GM18858 (cell line): ENCODE measurements at regions not wholly inside any gene's neighbourhood (a gene's known extent, or its start where the extent isn't known, plus 50 kb on each side); places are given as distances from the start of the nearest gene placed in this dataset.

Experiments used
- ATAC-seq: cut with Tn5 transposase; IDR thresholded peaks from one replicate; pipeline ENCODE4 v1.9.1; 2021; ENCODE audit not compliant: unreplicated experiment

DNA sequence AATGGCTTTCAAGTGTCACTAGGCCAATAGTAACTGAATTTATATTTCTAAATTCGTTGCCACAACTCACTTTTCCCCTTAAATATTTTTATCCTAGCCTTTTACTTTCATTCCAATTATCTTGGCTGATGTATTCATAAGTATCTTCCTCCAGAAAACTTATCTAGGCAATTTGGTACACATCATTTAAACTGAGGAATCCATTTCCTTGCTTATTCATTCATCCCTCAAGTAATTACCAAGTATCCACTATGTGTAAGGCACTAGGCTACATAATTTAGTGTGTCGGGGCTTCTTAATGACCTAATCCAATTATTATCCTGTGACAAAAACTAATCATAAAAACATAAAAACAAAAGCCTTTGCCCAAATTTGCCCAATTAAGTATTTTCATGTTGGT is 258.3 kb upstream of the TCF21 start:
- no peak for ATAC-seq

DNA sequence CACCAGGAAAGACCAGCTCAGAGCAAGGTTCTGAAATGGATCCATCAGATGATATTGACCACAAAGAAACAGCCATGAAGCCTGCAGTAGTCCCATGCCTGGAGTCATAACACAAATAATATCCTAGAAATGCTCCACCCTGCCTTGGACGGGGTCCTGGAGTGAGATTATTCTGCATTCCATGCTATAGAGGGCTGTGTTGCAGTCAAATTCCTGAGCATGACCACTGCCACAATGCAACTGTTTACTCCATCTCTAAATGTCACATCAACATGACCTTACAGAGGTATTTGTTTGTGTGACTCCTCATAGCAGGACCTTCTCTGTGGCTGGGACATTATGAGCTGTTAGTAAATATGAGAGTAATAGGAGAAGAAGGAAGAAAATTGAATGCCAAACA is 257.5 kb upstream of the TCF21 start:
- ATAC-seq = no peak

DNA sequence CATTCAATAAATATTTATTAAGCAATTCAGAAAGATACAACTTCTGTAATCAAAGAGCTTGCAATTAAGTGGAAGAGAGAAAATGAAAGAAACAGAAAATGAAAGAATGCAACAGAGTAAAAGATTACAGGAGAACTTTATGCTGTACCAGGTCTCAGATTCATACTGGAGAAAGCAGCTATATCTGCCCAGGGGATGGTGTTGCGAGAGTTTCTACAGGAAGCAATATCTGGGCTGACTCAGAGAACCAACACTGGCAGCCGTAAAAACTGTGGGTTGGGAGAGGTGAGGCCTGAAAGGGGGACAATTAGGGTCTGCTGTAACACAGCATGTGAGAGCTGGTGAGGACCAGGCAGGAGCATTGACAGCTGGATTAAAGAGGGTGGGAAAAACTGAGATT is 256.7 kb upstream of the TCF21 start:
- ATAC-seq = no peak

DNA sequence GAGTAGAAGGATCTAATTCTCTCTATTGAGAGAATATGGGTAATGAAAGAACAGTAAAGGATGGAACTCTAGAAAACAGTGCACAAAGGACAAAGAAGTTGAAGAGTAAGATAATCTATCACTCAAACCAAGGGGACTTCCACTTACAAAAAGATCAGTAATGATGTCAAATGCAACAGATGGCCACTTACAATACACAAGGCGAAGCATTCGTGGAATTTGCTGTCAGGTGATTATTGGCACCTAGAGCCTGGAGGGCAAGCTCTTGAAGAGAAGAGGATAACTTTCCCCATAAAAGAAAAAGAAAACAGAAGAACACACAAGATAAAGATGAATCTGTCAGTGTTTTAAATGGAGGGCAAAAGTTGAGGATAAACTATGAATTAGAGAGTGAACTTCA is 256.0 kb upstream of the TCF21 start:
- no peak for ATAC-seq

DNA sequence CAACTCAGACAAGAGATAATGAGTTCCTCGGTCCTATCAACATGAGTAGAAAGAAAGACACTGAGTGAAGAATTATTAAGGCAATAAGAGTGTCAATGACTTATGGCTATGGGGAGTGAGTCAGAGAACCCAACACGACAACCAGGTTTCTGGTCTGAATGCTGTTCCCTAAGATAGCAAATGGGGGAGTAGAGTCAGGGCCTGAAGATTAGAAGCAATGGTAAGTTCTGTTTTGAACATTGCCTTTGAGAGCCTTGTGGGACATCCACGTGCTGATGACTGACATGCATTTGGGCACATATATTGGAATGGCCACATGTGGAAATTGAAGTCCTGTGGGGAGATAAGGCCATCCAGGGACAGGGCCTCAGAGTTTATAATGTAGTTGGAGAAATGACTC is 254.4 kb upstream of the TCF21 start:
- no peak for ATAC-seq

DNA sequence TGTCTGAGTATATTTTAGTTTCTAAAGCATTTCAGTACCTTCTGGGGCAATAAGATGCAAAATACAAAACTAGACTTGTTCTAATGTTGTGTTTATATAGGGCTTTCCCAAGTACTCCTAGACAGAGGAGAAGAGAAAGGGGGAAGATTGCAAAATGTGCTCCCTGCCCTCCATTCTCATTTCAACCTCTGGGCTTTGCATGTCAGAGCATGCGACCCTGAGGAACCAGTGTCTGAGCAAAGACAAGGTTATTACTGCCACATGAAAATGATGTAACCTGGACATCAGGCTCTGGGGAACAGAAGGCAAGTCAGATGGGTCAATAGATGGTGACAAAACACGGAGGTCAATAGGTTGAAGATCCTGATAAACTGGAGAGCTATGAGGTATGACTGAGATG is 253.5 kb upstream of the TCF21 start:
- no peak for ATAC-seq

DNA sequence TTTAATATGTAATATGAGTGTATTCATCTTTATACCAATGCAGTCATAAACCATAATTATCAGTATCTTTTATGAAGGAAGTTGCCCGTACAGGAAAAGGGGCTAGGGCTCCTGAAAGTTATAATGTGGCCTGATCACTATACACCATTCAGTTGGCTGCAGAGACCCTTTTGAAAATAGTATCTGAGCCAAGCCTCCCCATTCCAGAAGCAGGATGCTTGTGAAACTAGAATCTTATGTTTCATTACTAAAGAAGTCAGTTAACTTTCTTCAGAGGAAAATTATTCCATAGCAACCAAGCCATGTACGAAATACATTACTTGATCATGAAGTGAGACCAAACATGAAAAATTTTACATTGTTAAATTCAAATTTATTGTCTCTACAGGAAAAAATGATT is 251.5 kb upstream of the TCF21 start:
- no peak for ATAC-seq

DNA sequence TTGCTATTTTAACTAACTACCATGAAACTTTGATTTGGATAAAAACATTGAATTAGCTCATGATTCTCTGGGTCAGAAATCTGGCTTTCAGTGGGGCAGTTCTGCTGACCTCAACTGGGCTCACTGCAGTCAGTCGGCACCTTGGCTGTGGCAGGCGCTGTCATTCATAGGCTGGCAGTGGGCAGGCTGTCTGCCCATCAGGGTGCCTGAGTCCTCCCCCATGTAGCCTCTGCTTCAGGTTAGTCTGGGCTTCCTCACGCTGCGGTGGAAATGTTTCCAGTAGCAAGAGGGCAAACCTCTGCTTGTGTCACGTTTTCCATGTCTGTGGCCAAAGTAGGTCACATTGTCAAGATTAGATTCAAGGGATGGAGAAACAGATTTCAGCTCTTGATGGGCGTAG is 251.0 kb upstream of the TCF21 start:
- no peak for ATAC-seq

DNA sequence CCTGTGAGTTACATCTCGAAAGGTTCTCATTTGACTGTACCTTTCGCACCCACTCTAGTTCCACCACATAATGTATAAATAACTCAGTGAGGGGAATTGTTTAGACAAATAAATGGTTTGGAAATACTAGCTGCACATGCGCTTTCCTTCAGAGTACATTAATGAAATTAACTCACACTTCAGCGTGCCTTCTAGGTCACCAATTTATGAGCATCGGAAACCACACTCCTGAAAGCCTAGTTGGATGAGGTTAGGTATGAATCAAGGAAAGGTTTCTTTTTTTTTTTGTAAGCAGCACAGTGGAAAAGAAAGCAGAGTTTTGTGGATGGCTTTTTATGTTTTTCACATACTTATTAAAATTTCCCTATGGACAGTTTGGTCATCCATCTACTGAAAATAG is 247.8 kb upstream of the TCF21 start:
- ATAC-seq = no peak

DNA sequence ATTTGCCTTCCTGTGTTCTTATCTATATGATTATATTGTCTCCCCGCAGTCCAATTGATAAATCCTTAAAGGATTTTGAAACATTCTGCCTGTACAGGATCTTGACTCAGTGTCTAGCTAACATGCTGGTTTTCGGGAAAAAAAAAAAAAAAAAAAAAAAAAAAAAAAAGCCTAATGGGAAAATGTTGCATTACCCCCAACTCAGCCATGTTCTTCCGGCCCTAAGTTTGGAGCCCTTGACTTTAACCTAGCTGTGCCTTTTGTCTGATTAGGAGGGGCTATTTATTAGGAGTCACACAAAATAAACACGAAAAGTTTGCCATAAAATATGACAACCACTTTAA is 244.4 kb upstream of the TCF21 start:
- no peak for ATAC-seq

DNA sequence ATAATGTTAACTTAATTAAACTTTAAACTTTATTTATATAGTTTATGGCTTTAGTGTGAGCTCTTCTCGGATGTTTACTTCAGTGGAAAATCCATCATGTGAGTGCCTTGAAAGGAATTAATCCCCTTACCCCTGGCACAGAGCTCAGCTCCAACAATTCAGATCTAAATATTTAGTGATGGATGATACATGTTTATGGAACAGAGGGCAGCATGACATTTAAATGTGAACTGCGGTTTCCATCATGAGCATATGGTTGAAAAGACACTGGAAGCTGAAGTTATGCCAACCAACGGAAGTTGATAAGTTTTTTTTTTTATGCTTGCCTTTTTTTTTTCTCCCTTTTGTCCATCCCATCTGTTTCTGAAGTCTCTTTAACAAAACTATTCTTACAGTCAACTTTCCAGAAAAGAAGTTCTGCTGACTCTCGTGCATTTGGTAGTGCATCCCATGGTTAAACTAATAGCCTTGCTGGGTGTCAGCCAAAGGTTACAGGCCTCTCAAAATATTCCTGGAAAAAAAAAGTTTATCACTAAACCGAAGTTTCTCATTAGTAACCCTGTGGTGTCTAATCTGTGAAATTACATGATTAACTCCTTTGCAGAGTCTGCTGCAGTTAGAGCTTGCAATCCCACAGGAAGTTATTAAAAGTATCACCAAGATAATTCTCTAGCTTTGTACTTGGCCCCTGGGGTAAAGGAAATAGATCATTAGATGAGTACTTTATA is 243.9 kb upstream of the TCF21 start:
- ATAC-seq = no peak

DNA sequence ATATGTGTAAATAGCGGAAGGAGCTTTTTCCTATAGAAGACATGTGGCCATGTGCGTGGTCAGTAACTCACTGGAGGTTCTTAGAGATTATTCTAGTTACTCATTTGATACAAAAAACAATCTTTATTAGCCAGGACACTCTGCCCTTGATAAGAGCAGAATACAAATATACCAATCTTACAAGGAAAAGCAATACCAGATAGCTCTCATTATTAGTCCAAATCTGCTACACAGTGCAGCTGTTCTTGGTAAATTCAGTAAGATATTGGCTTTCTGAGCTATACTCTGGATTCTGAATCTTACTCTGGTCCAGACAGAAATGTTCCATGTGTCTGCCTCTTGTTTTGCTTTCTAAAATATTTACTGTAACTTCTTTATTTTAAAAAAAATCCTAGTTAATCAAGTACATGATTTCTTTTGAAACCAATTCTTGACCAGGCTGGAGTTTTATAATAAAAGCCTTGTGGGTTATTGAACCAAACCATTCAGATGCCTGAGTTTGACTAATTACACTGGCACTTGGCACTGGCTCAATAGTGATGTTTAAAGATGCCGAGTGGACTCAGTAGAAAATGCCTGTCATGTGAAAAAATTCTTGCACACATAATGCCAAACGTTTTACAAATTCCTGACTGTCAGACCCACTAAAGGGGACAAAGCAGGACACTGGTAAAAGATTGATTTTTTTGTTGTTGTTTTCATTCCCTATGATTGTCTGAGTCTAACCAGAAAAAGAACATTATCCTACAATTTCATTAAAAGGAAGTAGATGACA is 242.8 kb upstream of the TCF21 start:
- ATAC-seq = no peak

DNA sequence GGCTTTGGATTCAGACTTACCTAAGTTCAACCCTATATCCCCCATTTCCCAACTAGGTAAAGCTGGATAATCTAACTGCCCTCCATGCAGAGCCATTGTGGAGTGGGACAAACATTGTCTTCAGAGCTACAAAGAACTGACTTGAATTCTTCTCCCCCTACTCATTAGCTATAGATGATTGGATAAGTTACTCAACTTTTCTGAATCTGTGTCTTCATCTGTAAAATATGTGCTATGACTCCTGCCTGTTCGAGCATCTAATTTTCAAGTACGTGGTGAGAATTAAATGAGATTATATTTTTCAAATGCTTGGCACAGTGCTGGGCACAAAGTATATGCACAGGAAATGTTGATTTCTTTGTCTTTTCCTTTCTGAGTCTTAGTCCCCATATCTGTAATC is 240.3 kb upstream of the TCF21 start:
- no peak for ATAC-seq

DNA sequence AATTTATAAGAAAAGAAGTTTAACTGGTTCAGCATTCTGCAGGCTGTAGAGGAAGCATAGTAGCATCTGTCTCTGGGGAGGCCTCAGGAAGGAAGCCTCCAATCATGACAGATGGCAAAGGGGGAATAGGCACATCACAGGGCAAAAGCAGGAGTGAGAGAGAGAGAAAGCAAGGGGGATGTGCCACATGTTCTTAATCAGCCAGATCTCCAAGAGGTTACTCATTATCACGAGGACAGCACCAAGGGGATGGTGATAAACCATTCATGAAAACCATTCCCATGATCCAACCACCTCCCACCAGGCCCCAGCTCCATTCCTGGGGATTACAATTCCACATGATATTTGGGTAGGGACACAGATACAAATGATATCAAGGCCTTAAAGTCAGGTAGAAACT is 217.5 kb upstream of the TCF21 start:
- no peak for ATAC-seq

DNA sequence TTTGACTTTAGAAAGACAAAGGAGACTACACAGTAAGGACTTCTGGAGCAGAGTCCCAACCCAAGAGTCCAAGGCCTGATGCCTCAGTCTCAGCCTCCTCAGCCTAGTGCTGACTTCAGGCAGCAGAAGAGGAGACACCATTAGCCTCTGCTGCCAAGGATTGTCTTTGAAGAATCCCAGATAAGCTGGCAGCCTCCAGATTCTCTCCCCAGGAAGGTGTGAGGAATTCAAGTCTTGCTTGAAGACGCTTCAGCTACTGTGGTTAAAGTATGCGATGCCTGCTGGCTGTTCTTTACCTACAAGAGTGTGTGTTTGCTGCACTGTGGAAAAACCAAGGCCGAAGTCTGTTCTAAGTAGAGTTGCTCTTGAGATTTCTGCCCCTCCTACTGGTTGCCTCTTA is 215.9 kb upstream of the TCF21 start:
- ATAC-seq = no peak

DNA sequence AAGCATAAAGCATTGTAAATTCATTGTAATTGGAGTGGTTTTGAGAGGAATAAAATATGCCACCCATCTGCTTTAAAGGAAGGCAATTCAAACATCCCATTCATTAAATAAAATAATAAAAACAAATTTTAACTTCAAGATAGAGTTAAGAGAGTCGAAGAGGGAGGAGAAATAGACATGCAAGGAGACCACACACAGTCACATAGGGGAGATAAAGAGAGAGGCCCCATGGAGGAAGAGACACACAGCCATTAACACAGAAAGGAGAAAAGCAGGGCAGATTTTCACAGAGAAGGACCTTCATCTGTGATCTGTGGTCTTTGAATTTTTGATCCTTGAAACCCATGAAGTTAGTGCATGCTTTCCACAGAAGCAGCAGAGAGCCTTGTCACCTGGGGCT is 214.3 kb upstream of the TCF21 start:
- no peak for ATAC-seq

DNA sequence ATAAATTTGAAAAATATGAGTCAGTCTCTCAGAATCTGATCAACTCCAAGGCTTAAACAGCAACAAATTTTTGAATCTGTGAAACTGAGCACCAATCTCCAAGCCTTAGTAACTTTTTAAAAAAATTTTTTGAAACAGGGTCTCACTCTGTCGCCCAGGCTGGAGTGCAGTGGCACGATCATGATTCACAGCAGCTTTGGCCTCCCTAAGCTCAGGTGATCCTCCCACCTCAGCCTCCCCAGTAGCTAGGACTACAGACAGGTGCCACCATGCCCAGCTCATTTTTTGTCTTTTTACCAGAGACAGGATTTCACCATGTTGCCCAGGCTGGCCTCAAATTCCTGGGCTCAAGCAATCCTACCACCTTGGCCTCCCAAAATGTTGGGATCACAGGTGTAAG is 207.9 kb upstream of the TCF21 start:
- no peak for ATAC-seq

DNA sequence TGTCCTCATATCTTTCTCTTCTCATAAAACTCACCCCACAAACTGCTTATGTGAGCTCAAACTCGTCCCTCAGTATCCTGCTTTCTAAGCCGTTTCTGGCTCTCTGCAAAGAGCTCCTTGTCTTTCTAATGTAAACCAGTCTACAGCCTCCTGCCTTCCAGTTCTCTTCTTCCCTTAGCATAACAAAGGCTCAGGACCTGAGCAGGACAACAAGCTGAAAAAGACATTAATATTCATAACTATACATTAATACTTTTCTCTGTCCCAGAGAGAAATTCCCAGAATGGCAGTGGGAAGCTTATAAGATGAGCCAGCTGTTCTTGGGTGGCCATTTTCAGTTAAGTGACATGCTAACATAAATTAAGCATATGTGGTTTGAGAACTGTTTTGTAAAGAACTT is 207.0 kb upstream of the TCF21 start:
- ATAC-seq = no peak

DNA sequence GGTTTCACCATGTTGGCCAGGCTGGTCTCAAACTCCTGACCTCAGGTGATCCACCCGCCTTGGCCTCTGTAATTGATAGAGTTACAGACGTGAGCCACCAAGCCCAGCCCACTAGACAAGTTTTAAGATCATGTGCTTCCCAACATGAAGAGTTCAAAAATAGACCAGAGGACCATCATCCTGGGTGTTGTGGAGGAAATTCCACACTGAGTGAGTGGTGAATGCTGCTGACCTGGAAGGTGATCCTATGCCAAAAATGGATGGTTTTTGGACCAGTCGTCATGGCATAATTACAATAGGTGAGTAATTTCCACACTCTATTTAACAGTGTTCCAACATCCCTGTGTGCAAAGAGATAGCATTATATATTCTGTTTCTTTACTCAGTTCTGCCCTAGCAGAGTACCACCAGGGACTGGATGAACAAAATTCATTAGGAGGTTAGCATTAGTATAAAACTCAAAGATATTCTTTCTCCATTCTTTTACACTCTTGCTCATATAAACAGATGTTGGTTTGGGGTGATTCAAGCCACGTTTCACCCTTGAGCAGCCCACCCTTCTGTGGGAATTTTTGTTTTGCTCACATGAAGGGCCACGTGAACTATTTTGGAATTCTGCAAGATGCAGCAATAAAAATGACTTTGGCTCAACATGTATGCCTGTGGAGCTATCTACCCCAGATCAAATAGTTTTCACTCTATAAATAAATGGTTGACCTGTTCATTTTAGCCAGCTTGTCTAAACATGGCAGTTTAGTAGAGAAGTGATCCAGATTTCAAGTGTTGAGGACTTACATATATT is 206.2 kb upstream of the TCF21 start:
- ATAC-seq = no peak

DNA sequence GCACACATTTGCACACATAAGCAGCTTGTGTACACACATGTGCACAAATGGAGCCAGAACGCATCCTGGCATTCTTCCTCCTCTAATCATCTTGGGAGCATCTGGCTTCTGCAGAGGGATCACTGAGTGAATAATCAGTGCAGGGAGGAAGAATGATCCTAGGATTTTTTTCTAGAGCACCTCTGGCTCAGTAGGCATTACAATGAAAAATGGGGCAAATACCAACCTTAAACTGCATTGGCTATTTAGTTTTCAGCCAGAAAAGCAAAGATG is 205.7 kb upstream of the TCF21 start:
- no peak for ATAC-seq

DNA sequence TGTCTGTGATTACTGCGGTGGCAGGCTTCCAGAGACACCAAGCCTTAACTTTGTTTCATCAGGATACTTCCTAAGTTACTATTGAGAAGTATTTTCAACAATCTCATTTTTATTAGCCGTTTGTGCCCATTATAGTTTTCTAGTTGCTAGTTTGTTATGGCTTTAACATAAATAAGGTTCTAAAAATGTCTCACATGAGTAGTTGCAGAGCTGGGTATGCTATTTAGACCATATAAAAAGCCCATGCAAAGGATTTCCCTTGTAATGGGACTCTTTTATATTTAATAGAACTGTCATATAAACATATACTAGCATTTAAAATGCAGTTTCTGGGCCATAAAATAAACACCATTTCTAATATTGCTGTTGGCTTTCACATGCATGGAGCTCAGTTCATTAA is 205.3 kb upstream of the TCF21 start:
- no peak for ATAC-seq

DNA sequence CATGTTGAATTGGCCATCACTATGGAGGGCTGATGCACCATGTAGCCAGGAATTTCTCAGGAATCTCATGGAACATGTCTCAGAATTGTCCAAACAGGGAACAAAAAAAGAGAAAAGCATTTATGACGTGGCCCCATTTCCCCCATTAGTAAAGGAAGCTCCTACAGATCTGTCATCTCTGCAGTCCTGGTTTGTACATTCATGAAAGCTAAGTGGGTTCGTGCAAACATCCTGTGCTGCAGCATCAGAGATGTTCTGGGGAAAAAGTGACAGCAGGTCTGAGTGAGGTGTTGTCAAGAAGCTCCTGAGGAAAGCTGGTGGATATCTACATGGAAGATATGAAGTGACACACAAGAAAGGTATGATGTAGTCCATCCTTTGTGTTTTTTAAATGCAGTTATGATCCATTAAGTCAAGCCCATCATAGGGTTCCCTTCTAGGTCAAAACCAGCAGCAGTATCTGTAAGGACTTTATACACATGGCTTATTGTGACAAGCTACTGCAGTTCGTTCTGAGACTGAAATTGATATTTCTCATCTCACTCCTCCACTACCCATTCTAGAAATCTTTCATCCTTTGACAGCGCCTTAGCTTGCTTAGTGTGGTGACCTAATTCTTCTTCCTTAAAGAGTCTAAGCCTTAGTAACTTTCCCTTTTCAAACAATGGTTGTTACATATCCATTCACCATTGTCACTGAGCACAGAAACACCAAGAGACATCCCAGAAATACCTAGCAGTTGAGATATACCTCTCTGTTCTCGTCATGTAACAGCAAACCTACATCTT is 200.0 kb upstream of the TCF21 start:
- no peak for ATAC-seq
